OCI-LY3 (cell line): ENCODE measurements at regions not wholly inside any gene's neighbourhood (a gene's known extent, or its start where the extent isn't known, plus 50 kb on each side); places are given as distances from the start of the nearest gene placed in this dataset.

ENCODE experiments used
- H2AFZ ChIP-seq: fragments of 200-600, 300-600 bp; shearing (Covaris generic); 2 replicates; pipeline ENCODE4 v1.6.0; 2014; ENCODE audit warnings: antibody characterized with exemption, low read depth, low read length
- H3K27ac ChIP-seq: fragments of 200-600, 300-600 bp; sonication (generic); 2 replicates; pipeline ENCODE4 v1.5.1; 2014; ENCODE audit warnings: mild to moderate bottlenecking, low read length, moderate library complexity, mixed read lengths
- H3K27me3 ChIP-seq: fragments of 200-600, 300-600 bp; sonication (generic); 2 replicates; pipeline ENCODE4 v1.6.1; 2014; ENCODE audit warnings: low read depth, low read length, mixed read lengths
- H3K36me3 ChIP-seq: fragments of 200-600, 300-600 bp; sonication (generic); replicated peaks from 2 replicates; pipeline ENCODE3; 2014; ENCODE audit warnings: low read depth, low read length, mixed read lengths
- H3K4me1 ChIP-seq: fragments of 300-600, 200-600 bp; sonication (generic); 2 replicates; pipeline ENCODE4 v1.6.1; 2014; ENCODE audit warnings: low read length, mixed read lengths
- H3K4me2 ChIP-seq: fragments of 200-600, 300-600 bp; sonication (generic); 2 replicates; pipeline ENCODE4 v1.6.1; 2014; ENCODE audit warnings: low read length, mixed read lengths
- H3K4me3 ChIP-seq: fragments of 300-600, 200-600 bp; sonication (generic); 2 replicates; pipeline ENCODE4 v1.5.1; 2014; ENCODE audit warnings: antibody characterized with exemption, mild to moderate bottlenecking, low read length, moderate library complexity
- H3K79me2 ChIP-seq: fragments of 300-600, 200-600 bp; shearing (Covaris generic); 2 replicates; pipeline ENCODE4 v1.6.1; 2014; ENCODE audit warnings: mild to moderate bottlenecking, low read length, mixed read lengths
- H3K9ac ChIP-seq: fragments of 300-600, 200-600 bp; shearing (Covaris generic); 2 replicates; pipeline ENCODE4 v1.6.0; 2014; ENCODE audit warnings: mild to moderate bottlenecking, low read length, moderate library complexity
- H3K9me3 ChIP-seq: fragments of 200-600, 300-600 bp; shearing (Covaris generic); 2 replicates; pipeline ENCODE4 v1.6.1; 2014; ENCODE audit warnings: low read length, mixed read lengths; ENCODE audit not compliant: insufficient read depth
- H4K20me1 ChIP-seq: fragments of 200-600, 300-600 bp; sonication (generic); 2 replicates; pipeline ENCODE4 v1.6.1; 2016; ENCODE audit warnings: low read length, mixed read lengths; ENCODE audit not compliant: insufficient read depth
- EZH2phosphoT487 ChIP-seq: fragments of 200-600 bp; shearing (Covaris generic); IDR thresholded peaks from 2 replicates; pipeline ENCODE4 v1.6.1; 2018; ENCODE audit warnings: antibody characterized with exemption, mixed run types, low read depth
- TF ChIP-seq, protein P1 (sequence below): fragments of 200-600, 300-600 bp; sonication (generic); IDR thresholded peaks from 2 replicates; pipeline ENCODE4 v1.5.1; 2014; ENCODE audit warnings: antibody characterized with exemption, low read length, low read depth

DNA sequence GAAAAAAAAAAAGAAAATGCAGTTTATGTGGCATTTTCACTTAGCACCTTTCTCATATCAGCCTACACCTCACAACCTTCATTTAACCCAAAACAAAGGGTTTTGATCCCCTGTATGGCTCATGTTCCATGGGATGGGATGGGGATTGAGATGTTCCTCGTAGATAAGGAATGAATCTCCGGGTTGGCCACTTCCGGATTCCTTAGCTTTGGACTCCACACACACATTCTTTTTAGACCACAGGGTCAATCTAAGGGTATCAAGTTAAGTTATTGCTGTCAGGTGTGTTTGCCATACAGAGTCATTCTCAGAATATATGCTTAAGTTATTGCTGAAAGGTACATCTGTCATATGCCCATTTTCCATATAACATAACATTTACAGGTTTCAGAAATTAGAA is 301.4 kb upstream of the TGFBR2 start:
- Histone ChIP-seq H2AFZ (no peak overlapping the region), H3K27me3 (no peaks in the 10 kb centered on the region), H3K36me3 (no peaks in the 10 kb centered on the region), H3K9ac (no peak overlapping the region), H4K20me1 (no peaks in the 10 kb centered on the region), H3K4me3 (no peak overlapping the region), H3K27ac (no peak overlapping the region), H3K79me2 (no peaks in the 10 kb centered on the region), H3K9me3 (0 out of 2 replicates have a peak, but pooled peaks cover 2% of the 10 kb centered on the region), H3K4me1 (peaks cover 11% of the 10 kb centered on the region), H3K4me2 (no peak overlapping the region)
- TF ChIP-seq, protein P1, sequence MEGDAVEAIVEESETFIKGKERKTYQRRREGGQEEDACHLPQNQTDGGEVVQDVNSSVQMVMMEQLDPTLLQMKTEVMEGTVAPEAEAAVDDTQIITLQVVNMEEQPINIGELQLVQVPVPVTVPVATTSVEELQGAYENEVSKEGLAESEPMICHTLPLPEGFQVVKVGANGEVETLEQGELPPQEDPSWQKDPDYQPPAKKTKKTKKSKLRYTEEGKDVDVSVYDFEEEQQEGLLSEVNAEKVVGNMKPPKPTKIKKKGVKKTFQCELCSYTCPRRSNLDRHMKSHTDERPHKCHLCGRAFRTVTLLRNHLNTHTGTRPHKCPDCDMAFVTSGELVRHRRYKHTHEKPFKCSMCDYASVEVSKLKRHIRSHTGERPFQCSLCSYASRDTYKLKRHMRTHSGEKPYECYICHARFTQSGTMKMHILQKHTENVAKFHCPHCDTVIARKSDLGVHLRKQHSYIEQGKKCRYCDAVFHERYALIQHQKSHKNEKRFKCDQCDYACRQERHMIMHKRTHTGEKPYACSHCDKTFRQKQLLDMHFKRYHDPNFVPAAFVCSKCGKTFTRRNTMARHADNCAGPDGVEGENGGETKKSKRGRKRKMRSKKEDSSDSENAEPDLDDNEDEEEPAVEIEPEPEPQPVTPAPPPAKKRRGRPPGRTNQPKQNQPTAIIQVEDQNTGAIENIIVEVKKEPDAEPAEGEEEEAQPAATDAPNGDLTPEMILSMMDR, result no peak
- TF ChIP-seq EZH2phosphoT487, result no peak

- H3K9me3 ChIP-seq, result 0 out of 2 replicates have a peak, but pooled peaks cover 2% of the 10 kb centered on the region
Observed at GRCh38 chr3:30306896-30307295, 299.5 kb upstream of the TGFBR2 start.

GRCh38 chr3:30307372-30307950 is 298.9 kb upstream of the TGFBR2 start:
- Histone ChIP-seq H3K4me2 (no peak overlapping the region), H3K36me3 (no peaks in the 10 kb centered on the region), H3K9ac (no peak overlapping the region), H3K27me3 (no peaks in the 10 kb centered on the region), H4K20me1 (no peaks in the 10 kb centered on the region), H3K79me2 (no peaks in the 10 kb centered on the region), H3K4me1 (no peaks in the 10 kb centered on the region), H3K27ac (no peak overlapping the region), H3K4me3 (no peak overlapping the region), H3K9me3 (0 out of 2 replicates have a peak, but pooled peaks cover 2% of the 10 kb centered on the region), H2AFZ (no peak overlapping the region)
- TF ChIP-seq EZH2phosphoT487, result no peak
- TF ChIP-seq, protein P1, result no peak

More at GRCh38 chr3:30306896-30307295, 299.5 kb upstream of the TGFBR2 start:
- Histone ChIP-seq H3K27ac (no peak overlapping the region), H3K4me2 (no peak overlapping the region), H2AFZ (no peak overlapping the region), H3K4me1 (peaks cover 5% of the 10 kb centered on the region), H4K20me1 (no peaks in the 10 kb centered on the region), H3K79me2 (no peaks in the 10 kb centered on the region), H3K4me3 (no peak overlapping the region), H3K27me3 (no peaks in the 10 kb centered on the region), H3K9ac (no peak overlapping the region), H3K36me3 (no peaks in the 10 kb centered on the region)
- no peak for TF ChIP-seq EZH2phosphoT487
- TF ChIP-seq, protein P1, result no peak

GRCh38 chr3:30308131-30308530 is 298.3 kb upstream of the TGFBR2 start:
- Histone ChIP-seq H3K4me3 (no peak overlapping the region), H2AFZ (no peak overlapping the region), H3K79me2 (no peaks in the 10 kb centered on the region), H3K27me3 (no peaks in the 10 kb centered on the region), H3K4me1 (no peaks in the 10 kb centered on the region), H3K27ac (no peak overlapping the region), H3K9ac (no peak overlapping the region), H3K9me3 (0 out of 2 replicates have a peak, but pooled peaks cover 2% of the 10 kb centered on the region), H3K4me2 (no peak overlapping the region), H4K20me1 (no peaks in the 10 kb centered on the region), H3K36me3 (no peaks in the 10 kb centered on the region)
- TF ChIP-seq EZH2phosphoT487, result no peak
- TF ChIP-seq, protein P1, result no peak
